ENCODE measurements at regions not wholly inside any gene's neighbourhood (a gene's known extent, or its start where the extent isn't known, plus 50 kb on each side); places are given as distances from the start of the nearest gene placed in this dataset.

DNA sequence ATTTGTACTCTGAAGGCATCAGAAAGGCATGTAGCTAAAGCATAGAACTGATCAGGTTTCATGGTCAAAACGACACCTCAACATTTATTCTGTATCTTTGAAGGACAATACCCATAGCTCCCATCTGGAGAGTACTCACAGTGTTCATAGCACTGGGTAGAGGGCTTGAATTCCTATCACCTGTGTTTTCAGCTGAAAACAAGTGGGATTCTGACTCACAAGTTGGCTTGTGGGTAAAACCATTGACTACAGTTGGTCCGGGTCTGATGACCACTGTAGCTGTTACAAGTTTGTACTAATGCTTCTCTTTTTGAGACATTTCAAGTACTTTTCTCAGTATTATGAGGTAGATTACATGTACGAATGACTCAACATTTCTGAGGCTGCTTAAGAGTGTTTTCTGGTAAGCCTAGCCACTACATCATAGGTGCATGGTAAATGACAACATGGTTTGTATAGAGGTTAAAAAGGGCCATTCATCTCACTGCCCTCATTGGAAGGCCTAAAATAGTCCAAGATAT is 68.6 kb upstream of the PELI1 start:
- no peak overlapping the region for H3K4me3 ChIP-seq (ENCODE audit: low read length)
- no peaks in the 10 kb centered on the region for H3K79me2 ChIP-seq (replicated peaks; ENCODE audit: insufficient read depth, low read length)
- no peaks in the 10 kb centered on the region for H3K9me3 ChIP-seq (ENCODE audit: low read length)
- H3K9ac ChIP-seq (ENCODE audit: low read length), result no peak overlapping the region
- no peaks in the 10 kb centered on the region for H3K36me3 ChIP-seq (ENCODE audit: insufficient read depth, low read length)
- no peak overlapping the region for H2AFZ ChIP-seq (ENCODE audit: low read depth, low read length)
- no peaks in the 10 kb centered on the region for H3F3A ChIP-seq (ENCODE audit: insufficient read depth, low read length, poor library complexity, severe bottlenecking)
- no peaks in the 10 kb centered on the region for H3K27me3 ChIP-seq (ENCODE audit: insufficient read depth, low read depth, low read length)
- H3K27ac ChIP-seq (ENCODE audit: low read length), result no peak overlapping the region
- TF ChIP-seq POLR2AphosphoS5 (IDR thresholded peaks at IDR 0.05) (no peak), EZH2 (IDR thresholded peaks at IDR 0.05; ENCODE audit: borderline replicate concordance, insufficient read depth, low read length, poor library complexity, severe bottlenecking) (no peak), SMC3 (conservative IDR thresholded peaks at IDR 0.05; ENCODE audit: poor library complexity) (no peak), TAF1 (IDR thresholded peaks at IDR 0.05; ENCODE audit: low read depth) (no peak), MXI1 (conservative IDR thresholded peaks at IDR 0.05; ENCODE audit: poor library complexity, severe bottlenecking) (no peak), EP300 (conservative IDR thresholded peaks at IDR 0.05; ENCODE audit: poor library complexity, severe bottlenecking) (no peak), RAD21 (conservative IDR thresholded peaks at IDR 0.05) (no peak)
- TF ChIP-seq, protein P1, sequence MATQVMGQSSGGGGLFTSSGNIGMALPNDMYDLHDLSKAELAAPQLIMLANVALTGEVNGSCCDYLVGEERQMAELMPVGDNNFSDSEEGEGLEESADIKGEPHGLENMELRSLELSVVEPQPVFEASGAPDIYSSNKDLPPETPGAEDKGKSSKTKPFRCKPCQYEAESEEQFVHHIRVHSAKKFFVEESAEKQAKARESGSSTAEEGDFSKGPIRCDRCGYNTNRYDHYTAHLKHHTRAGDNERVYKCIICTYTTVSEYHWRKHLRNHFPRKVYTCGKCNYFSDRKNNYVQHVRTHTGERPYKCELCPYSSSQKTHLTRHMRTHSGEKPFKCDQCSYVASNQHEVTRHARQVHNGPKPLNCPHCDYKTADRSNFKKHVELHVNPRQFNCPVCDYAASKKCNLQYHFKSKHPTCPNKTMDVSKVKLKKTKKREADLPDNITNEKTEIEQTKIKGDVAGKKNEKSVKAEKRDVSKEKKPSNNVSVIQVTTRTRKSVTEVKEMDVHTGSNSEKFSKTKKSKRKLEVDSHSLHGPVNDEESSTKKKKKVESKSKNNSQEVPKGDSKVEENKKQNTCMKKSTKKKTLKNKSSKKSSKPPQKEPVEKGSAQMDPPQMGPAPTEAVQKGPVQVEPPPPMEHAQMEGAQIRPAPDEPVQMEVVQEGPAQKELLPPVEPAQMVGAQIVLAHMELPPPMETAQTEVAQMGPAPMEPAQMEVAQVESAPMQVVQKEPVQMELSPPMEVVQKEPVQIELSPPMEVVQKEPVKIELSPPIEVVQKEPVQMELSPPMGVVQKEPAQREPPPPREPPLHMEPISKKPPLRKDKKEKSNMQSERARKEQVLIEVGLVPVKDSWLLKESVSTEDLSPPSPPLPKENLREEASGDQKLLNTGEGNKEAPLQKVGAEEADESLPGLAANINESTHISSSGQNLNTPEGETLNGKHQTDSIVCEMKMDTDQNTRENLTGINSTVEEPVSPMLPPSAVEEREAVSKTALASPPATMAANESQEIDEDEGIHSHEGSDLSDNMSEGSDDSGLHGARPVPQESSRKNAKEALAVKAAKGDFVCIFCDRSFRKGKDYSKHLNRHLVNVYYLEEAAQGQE (IDR thresholded peaks at IDR 0.05; ENCODE audit: borderline replicate concordance), result no peak
- TF ChIP-seq, protein P2, sequence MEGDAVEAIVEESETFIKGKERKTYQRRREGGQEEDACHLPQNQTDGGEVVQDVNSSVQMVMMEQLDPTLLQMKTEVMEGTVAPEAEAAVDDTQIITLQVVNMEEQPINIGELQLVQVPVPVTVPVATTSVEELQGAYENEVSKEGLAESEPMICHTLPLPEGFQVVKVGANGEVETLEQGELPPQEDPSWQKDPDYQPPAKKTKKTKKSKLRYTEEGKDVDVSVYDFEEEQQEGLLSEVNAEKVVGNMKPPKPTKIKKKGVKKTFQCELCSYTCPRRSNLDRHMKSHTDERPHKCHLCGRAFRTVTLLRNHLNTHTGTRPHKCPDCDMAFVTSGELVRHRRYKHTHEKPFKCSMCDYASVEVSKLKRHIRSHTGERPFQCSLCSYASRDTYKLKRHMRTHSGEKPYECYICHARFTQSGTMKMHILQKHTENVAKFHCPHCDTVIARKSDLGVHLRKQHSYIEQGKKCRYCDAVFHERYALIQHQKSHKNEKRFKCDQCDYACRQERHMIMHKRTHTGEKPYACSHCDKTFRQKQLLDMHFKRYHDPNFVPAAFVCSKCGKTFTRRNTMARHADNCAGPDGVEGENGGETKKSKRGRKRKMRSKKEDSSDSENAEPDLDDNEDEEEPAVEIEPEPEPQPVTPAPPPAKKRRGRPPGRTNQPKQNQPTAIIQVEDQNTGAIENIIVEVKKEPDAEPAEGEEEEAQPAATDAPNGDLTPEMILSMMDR (IDR thresholded peaks at IDR 0.05; ENCODE audit: poor library complexity, severe bottlenecking), result no peak
- H4K20me1 ChIP-seq (ENCODE audit: insufficient read depth), result no peaks in the 10 kb centered on the region
- no peak overlapping the region for H3K4me2 ChIP-seq (ENCODE audit: low read length)
- no peaks in the 10 kb centered on the region for H3K9me2 ChIP-seq (ENCODE audit: insufficient read depth, low read length)

- no peaks in the 10 kb centered on the region for H3K27me3 ChIP-seq (ENCODE audit: insufficient read depth, low read depth, low read length)
- no peaks in the 10 kb centered on the region for H3K9me3 ChIP-seq (ENCODE audit: low read length)
- H2AFZ ChIP-seq (ENCODE audit: low read depth, low read length), result no peak overlapping the region
- no peaks in the 10 kb centered on the region for H3K36me3 ChIP-seq (ENCODE audit: insufficient read depth, low read length)
- no peak overlapping the region for H3K4me2 ChIP-seq (ENCODE audit: low read length)
- no peak for TF ChIP-seq TAF1 (IDR thresholded peaks at IDR 0.05; ENCODE audit: low read depth)
- no peak for TF ChIP-seq MXI1 (conservative IDR thresholded peaks at IDR 0.05; ENCODE audit: poor library complexity, severe bottlenecking)
- TF ChIP-seq, protein P2 (IDR thresholded peaks at IDR 0.05; ENCODE audit: poor library complexity, severe bottlenecking), result no peak
- TF ChIP-seq POLR2AphosphoS5 (IDR thresholded peaks at IDR 0.05), result no peak
- no peak for TF ChIP-seq RAD21 (conservative IDR thresholded peaks at IDR 0.05)
- TF ChIP-seq SMC3 (conservative IDR thresholded peaks at IDR 0.05; ENCODE audit: poor library complexity), result no peak
- no peak for TF ChIP-seq EZH2 (IDR thresholded peaks at IDR 0.05; ENCODE audit: borderline replicate concordance, insufficient read depth, low read length, poor library complexity, severe bottlenecking)
- no peak for TF ChIP-seq EP300 (conservative IDR thresholded peaks at IDR 0.05; ENCODE audit: poor library complexity, severe bottlenecking)
- TF ChIP-seq, protein P1 (IDR thresholded peaks at IDR 0.05; ENCODE audit: borderline replicate concordance), result no peak
- H3F3A ChIP-seq (ENCODE audit: insufficient read depth, low read length, poor library complexity, severe bottlenecking), result no peaks in the 10 kb centered on the region
- H3K4me3 ChIP-seq (ENCODE audit: low read length), result no peak overlapping the region
- no peaks in the 10 kb centered on the region for H3K79me2 ChIP-seq (replicated peaks; ENCODE audit: insufficient read depth, low read length)
- no peaks in the 10 kb centered on the region for H3K9me2 ChIP-seq (ENCODE audit: insufficient read depth, low read length)
- H3K9ac ChIP-seq (ENCODE audit: low read length), result no peak overlapping the region
- H3K27ac ChIP-seq (ENCODE audit: low read length), result no peak overlapping the region
- H4K20me1 ChIP-seq (ENCODE audit: insufficient read depth), result no peaks in the 10 kb centered on the region
Observed at GRCh38 chr2:64213532-64214275, 69.5 kb upstream of the PELI1 start.
